ENCODE measurements at regions not wholly inside any gene's neighbourhood (a gene's known extent, or its start where the extent isn't known, plus 50 kb on each side); places are given as distances from the start of the nearest gene placed in this dataset.
A peak's percentile ranks its signal among the peaks of the same experiment; 100 is the strongest.

GRCh38 chr15:70203981-70204560 is 106.4 kb upstream of the TLE3 start:
- no peak for DNase-seq
- Histone ChIP-seq H3K4me3 (no peak overlapping the region), H3K4me1 (peaks cover 0 to 5% (median 0%) of the 10 kb centered on the region in 12 donors), H3K27ac (no peak overlapping the region), H3K27me3 (peaks cover 0 to 8% (median 0%) of the 10 kb centered on the region in 9 donors), H3K36me3 (no peaks in the 10 kb centered on the region), H3K9me3 (no peaks in the 10 kb centered on the region)
- intact Hi-C loops (cut with DNase I): no loop called here
- WGBS, 4 donors: 90 to 95% (median 92%) methylated on average over 8 of the region's 8 CpGs
- ATAC-seq: no peak
- TF ChIP-seq CTCF (IDR thresholded peaks at IDR 0.05) (no peak), POLR2A (IDR thresholded peaks at IDR 0.05) (no peak)

- Histone ChIP-seq H3K27me3 (peaks cover 0 to 5% (median 0%) of the 10 kb centered on the region in 9 donors), H3K4me3 (no peak overlapping the region), H3K36me3 (no peaks in the 10 kb centered on the region), H3K9me3 (no peaks in the 10 kb centered on the region), H3K4me1 (peaks cover 0 to 9% (median 0%) of the 10 kb centered on the region in 12 donors), H3K27ac (no peak overlapping the region)
- TF ChIP-seq POLR2A (IDR thresholded peaks at IDR 0.05) (no peak), CTCF (IDR thresholded peaks at IDR 0.05) (no peak)
- ATAC-seq: no peak
- DNase-seq: no peak
- intact Hi-C loops (cut with DNase I): no loop called here
- WGBS, 4 donors: 65 to 70% (median 68%) methylated on average over 2 of the region's 2 CpGs
Measured at GRCh38 chr15:70202756-70203155, 105.0 kb upstream of the TLE3 start.

- 92 to 97% (median 93%) methylated on average over 6 of the region's 6 CpGs for WGBS, 4 donors
Measured at GRCh38 chr15:70201425-70201775, 103.7 kb upstream of the TLE3 start.

GRCh38 chr15:70200511-70201424 is 103.1 kb upstream of the TLE3 start:
- H3K4me3 ChIP-seq: no peak overlapping the region
- DNase-seq (no peak), ATAC-seq (no peak)
- peaks cover 0 to 21% (median 8%) of the 10 kb centered on the region in 12 donors for H3K4me1 ChIP-seq
- peak overlapping the region in 1 of 12 donors; percentile 56 for H3K27ac ChIP-seq
- no peaks in the 10 kb centered on the region for H3K27me3 ChIP-seq
- WGBS, 4 donors: 76 to 81% (median 79%) methylated on average over 20 to 23 of the region's 23 CpGs
- no peaks in the 10 kb centered on the region for H3K36me3 ChIP-seq
- no peaks in the 10 kb centered on the region for H3K9me3 ChIP-seq
- intact Hi-C loops (cut with DNase I): no loop called here
- TF ChIP-seq CTCF (IDR thresholded peaks at IDR 0.05) (no peak), POLR2A (IDR thresholded peaks at IDR 0.05) (no peak)

More at GRCh38 chr15:70201425-70201775, 103.7 kb upstream of the TLE3 start:
- H3K27me3 ChIP-seq: no peaks in the 10 kb centered on the region
- TF ChIP-seq POLR2A (IDR thresholded peaks at IDR 0.05): no peak
- no peaks in the 10 kb centered on the region for H3K9me3 ChIP-seq
- H3K4me3 ChIP-seq: no peak overlapping the region
- ATAC-seq (no peak), DNase-seq (no peak)
- no peak overlapping the region for H3K27ac ChIP-seq
- intact Hi-C loops (cut with DNase I): no loop called here
- peaks cover 0 to 14% (median 2%) of the 10 kb centered on the region in 12 donors for H3K4me1 ChIP-seq
- no peaks in the 10 kb centered on the region for H3K36me3 ChIP-seq

Measured in heart left ventricle (tissue), 16 donors.